ELF-1 (cell line): ENCODE measurements at regions not wholly inside any gene's neighbourhood (a gene's known extent, or its start where the extent isn't known, plus 50 kb on each side); places are given as distances from the start of the nearest gene placed in this dataset.
A peak's percentile ranks its signal among the peaks of the same experiment; 100 is the strongest.
"Not testable (repeated sequence)": the region's sequence is repeated elsewhere in the genome, so short reads cannot be mapped to it uniquely, and the experiment has no call there.

ENCODE experiments used
- DNase-seq: peaks from one replicate; pipeline ENCODE4 v3.0.0-alpha.2; 2016; ENCODE audit warnings: low read depth, low spot score

- peak; percentile 65 for DNase-seq
Observed at GRCh38 chr6:17012421-17013225, 89.2 kb upstream of the STMND1 start.

GRCh38 chr6:17011985-17012384 is 89.9 kb upstream of the STMND1 start:
- DNase-seq = no peak

- no peak for DNase-seq
Observed at GRCh38 chr6:17007749-17008148, 94.1 kb upstream of the STMND1 start.

- DNase-seq = no peak
Observed at GRCh38 chr6:17006543-17006942, 95.3 kb upstream of the STMND1 start.

GRCh38 chr6:17004269-17004668 is 97.6 kb upstream of the STMND1 start:
- no peak for DNase-seq

- DNase-seq = no peak
Observed at GRCh38 chr6:17002123-17002522, 99.7 kb upstream of the STMND1 start.

GRCh38 chr6:17001188-17001587 is 100.7 kb upstream of the STMND1 start:
- DNase-seq = no peak

GRCh38 chr6:16999491-17000436 is 102.1 kb upstream of the STMND1 start:
- DNase-seq = no peak

GRCh38 chr6:16998461-16998860 is 103.4 kb upstream of the STMND1 start:
- no peak for DNase-seq

- DNase-seq = no peak
Observed at GRCh38 chr6:16995511-16996250, 106.2 kb upstream of the STMND1 start.

GRCh38 chr6:16993396-16993795 is 108.5 kb upstream of the STMND1 start:
- DNase-seq = no peak

GRCh38 chr6:16991981-16992629 is 109.7 kb upstream of the STMND1 start:
- DNase-seq = no peak

- not testable (repeated sequence) for DNase-seq
Observed at GRCh38 chr6:16989976-16990375, 111.9 kb upstream of the STMND1 start.

GRCh38 chr6:16989382-16989781 is 112.5 kb upstream of the STMND1 start:
- DNase-seq = no peak

- DNase-seq = no peak
Observed at GRCh38 chr6:16987996-16988395, 113.9 kb upstream of the STMND1 start.

GRCh38 chr6:16985513-16986284 is 116.2 kb upstream of the STMND1 start:
- DNase-seq = no peak

GRCh38 chr6:16982807-16983206 is 119.0 kb upstream of the STMND1 start:
- DNase-seq = no peak

GRCh38 chr6:16979677-16980370 is 122.0 kb upstream of the STMND1 start:
- no peak for DNase-seq

- no peak for DNase-seq
Observed at GRCh38 chr6:16978686-16979085, 123.2 kb upstream of the STMND1 start.
